Liver (tissue), 8 donors: ENCODE measurements at regions not wholly inside any gene's neighbourhood (a gene's known extent, or its start where the extent isn't known, plus 50 kb on each side); places are given as distances from the start of the nearest gene placed in this dataset.

Experiments used
- DNase-seq: peaks from one replicate; pipeline ENCODE4 v3.0.0-alpha.2; 2017; ENCODE audit warnings: low spot score
- H3K27ac ChIP-seq, 2 donors: one replicate each; pipeline ENCODE4 v1.7.0; 2013; ENCODE audit warnings: inconsistent platforms in 2 of 2, low read length in 2 of 2, control low read depth in 1 of 2, low read depth in 1 of 2, mild to moderate bottlenecking in 1 of 2
- H3K27me3 ChIP-seq, 4 donors: one replicate each; pipeline versions ENCODE4 v1.6.1 to v1.7.0; 2013; ENCODE audit warnings: low read length in 3 of 4, inconsistent platforms in 1 of 4, mild to moderate bottlenecking in 1 of 4, moderate library complexity in 1 of 4; ENCODE audit not compliant: control insufficient read depth in 4 of 4, insufficient read depth in 4 of 4
- H3K36me3 ChIP-seq, 4 donors: one replicate each; pipeline versions ENCODE4 v1.6.1 to v1.7.0; 2013; ENCODE audit warnings: low read length in 3 of 4, mild to moderate bottlenecking in 3 of 4, low read depth in 1 of 4, moderate library complexity in 1 of 4; ENCODE audit not compliant: control insufficient read depth in 4 of 4, insufficient read depth in 3 of 4
- H3K4me1 ChIP-seq, 4 donors: one replicate each; pipeline versions ENCODE4 v1.6.1 to v1.7.0; 2013; ENCODE audit warnings: low read length in 3 of 4, mild to moderate bottlenecking in 3 of 4, moderate library complexity in 1 of 4; ENCODE audit not compliant: control insufficient read depth in 4 of 4, insufficient read depth in 4 of 4
- H3K4me3 ChIP-seq, 3 donors: one replicate each; pipeline versions ENCODE4 v1.6.1 to v1.7.0; 2013; ENCODE audit warnings: low read length in 3 of 3, control low read depth in 1 of 3, low read depth in 1 of 3, mild to moderate bottlenecking in 1 of 3
- H3K9ac ChIP-seq, 2 donors: one replicate each; pipeline ENCODE4 v1.7.0; 2013; ENCODE audit warnings: low read length in 2 of 2, mild to moderate bottlenecking in 2 of 2, moderate library complexity in 2 of 2, control low read depth in 1 of 2, low read depth in 1 of 2
- H3K9me3 ChIP-seq, 4 donors: one replicate each; pipeline versions ENCODE4 v1.6.1 to v1.7.0; 2013; ENCODE audit warnings: low read length in 3 of 4; ENCODE audit not compliant: control insufficient read depth in 4 of 4
- ATF3 ChIP-seq: IDR thresholded peaks from 2 replicates; pipeline ENCODE4 v1.6.1; 2016; ENCODE audit warnings: antibody characterized with exemption
- CTCF ChIP-seq: fragments of 150-350 bp; IDR thresholded peaks from 2 replicates; pipeline ENCODE4 v1.5.1; 2017; ENCODE audit warnings: improper control_type of control experiment, low read depth, low read length; ENCODE audit not compliant: missing input control
- EGR1 ChIP-seq, 2 donors: IDR thresholded peaks; 2 replicates each; pipeline ENCODE4 v1.6.1; 2016 to 2018; ENCODE audit warnings: antibody characterized with exemption in 2 of 2, low read depth in 2 of 2
- FOXA1 ChIP-seq: IDR thresholded peaks from 2 replicates; pipeline ENCODE4 v1.6.1; 2016; ENCODE audit warnings: antibody characterized with exemption
- FOXA2 ChIP-seq: IDR thresholded peaks from 2 replicates; pipeline ENCODE4 v1.6.1; 2016; ENCODE audit warnings: antibody characterized with exemption
- GABPA ChIP-seq, 2 donors: IDR thresholded peaks in 1 of 2; conservative IDR thresholded peaks in 1 of 2; 2 replicates each; pipeline ENCODE4 v1.6.1; 2016; ENCODE audit warnings: antibody characterized with exemption in 2 of 2, mild to moderate bottlenecking in 1 of 2, moderate library complexity in 1 of 2
- HNF4A ChIP-seq, 2 donors: conservative IDR thresholded peaks; 2 replicates each; pipeline ENCODE4 v1.6.1; 2016; ENCODE audit warnings: antibody characterized with exemption in 2 of 2, mild to moderate bottlenecking in 2 of 2
- HNF4G ChIP-seq: IDR thresholded peaks from 2 replicates; pipeline ENCODE4 v1.6.1; 2016; ENCODE audit warnings: antibody characterized with exemption
- JUND ChIP-seq, 2 donors: IDR thresholded peaks; 2 replicates each; pipeline ENCODE4 v1.6.1; 2016; ENCODE audit warnings: antibody characterized with exemption in 2 of 2
- RAD21 ChIP-seq, 2 donors: IDR thresholded peaks; 2 replicates each; pipeline ENCODE4 v1.6.1; 2016; ENCODE audit warnings: antibody characterized with exemption in 2 of 2, mild to moderate bottlenecking in 2 of 2
- REST ChIP-seq: IDR thresholded peaks from 2 replicates; pipeline ENCODE4 v1.6.1; 2016; ENCODE audit warnings: antibody characterized with exemption, mild to moderate bottlenecking
- TAF1 ChIP-seq: conservative IDR thresholded peaks from 2 replicates; pipeline ENCODE4 v1.6.1; 2016; ENCODE audit warnings: antibody characterized with exemption, mild to moderate bottlenecking
- YY1 ChIP-seq: IDR thresholded peaks from 2 replicates; pipeline ENCODE4 v1.6.1; 2016; ENCODE audit warnings: antibody characterized with exemption, mild to moderate bottlenecking
- ZBTB33 ChIP-seq: IDR thresholded peaks from 2 replicates; pipeline ENCODE4 v1.6.1; 2016; ENCODE audit warnings: antibody characterized with exemption
- WGBS: extraction: QIAGEN DNeasy Blood & Tissue Kit; methylation state at CpG from one replicate; pipeline ENCODE4 v1.1.7; 2013; 5-methylcytosine and 5-hydroxymethylcytosine counted together
- donor health status: healthy.
- donor health status: healthy.
- donor health status: healthy.
- donor health status: healthy.
- donor health status: healthy.

GRCh38 chr16:5738586-5738985 is 641.0 kb upstream of the EEF2KMT start:
- Histone ChIP-seq H3K9ac (no peak overlapping the region), H3K27ac (no peak overlapping the region), H3K4me3 (no peak overlapping the region), H3K36me3 (no peaks in the 10 kb centered on the region), H3K27me3 (peaks cover 0 to 3% (median 0%) of the 10 kb centered on the region in 4 donors), H3K4me1 (no peaks in the 10 kb centered on the region), H3K9me3 (peaks cover 0 to under 1% (median 0%) of the 10 kb centered on the region in 4 donors)
- no peak for TF ChIP-seq TAF1
- no peak for TF ChIP-seq JUND (IDR thresholded peaks at IDR 0.05)
- no peak for TF ChIP-seq ATF3
- no peak for TF ChIP-seq CTCF
- TF ChIP-seq FOXA1: no peak
- TF ChIP-seq HNF4A (conservative IDR thresholded peaks at IDR 0.05): no peak
- no peak for TF ChIP-seq REST
- no peak for TF ChIP-seq ZBTB33
- no peak for TF ChIP-seq YY1
- no peak for TF ChIP-seq EGR1 (IDR thresholded peaks at IDR 0.05; ENCODE audit: low read depth in 2 of 2)
- TF ChIP-seq GABPA (IDR thresholded peaks at IDR 0.05 in 1 of 2, conservative IDR thresholded peaks at IDR 0.05 in 1 of 2): no peak
- no peak for TF ChIP-seq FOXA2
- TF ChIP-seq RAD21 (IDR thresholded peaks at IDR 0.05): no peak
- no peak for TF ChIP-seq HNF4G
- no peak for DNase-seq
- WGBS: 18% methylated on average over 1 of the region's 1 CpG

GRCh38 chr16:5736209-5736930 is 638.8 kb upstream of the EEF2KMT start:
- H3K27me3 ChIP-seq: peaks cover 0 to 3% (median 0%) of the 10 kb centered on the region in 4 donors
- H3K9me3 ChIP-seq: no peaks in the 10 kb centered on the region
- DNase-seq: no peak
- H3K4me3 ChIP-seq: no peak overlapping the region
- WGBS: 57% methylated on average over 13 of the region's 13 CpGs
- TF ChIP-seq YY1: no peak
- no peak overlapping the region for H3K9ac ChIP-seq
- no peaks in the 10 kb centered on the region for H3K36me3 ChIP-seq
- no peaks in the 10 kb centered on the region for H3K4me1 ChIP-seq
- no peak overlapping the region for H3K27ac ChIP-seq
